ENCODE measurements at regions not wholly inside any gene's neighbourhood (a gene's known extent, or its start where the extent isn't known, plus 50 kb on each side); places are given as distances from the start of the nearest gene placed in this dataset.
"Not testable (repeated sequence)": the region's sequence is repeated elsewhere in the genome, so short reads cannot be mapped to it uniquely, and the experiment has no call there.

- DNase-seq (no peak), ATAC-seq (no peak)
- Mint-ChIP-seq H3K27ac (no peak overlapping the region), H3K36me3 (ENCODE audit: low read depth) (no peaks in the 10 kb centered on the region), H3K4me3 (no peak overlapping the region), H3K9me3 (peaks cover 12% of the 10 kb centered on the region), H3K4me1 (ENCODE audit: low read depth) (no peaks in the 10 kb centered on the region), H3K27me3 (no peaks in the 10 kb centered on the region)
- no peak for TF ChIP-seq CTCF (IDR thresholded peaks at IDR 0.05)
- intact Hi-C loops (cut with micrococcal nuclease): no loop called here
- ChIA-PET POLR2A (no interaction called here), CTCF (no interaction called here)
These were observed 825.4 kb upstream of the CDH6 start for GRCh38 chr5:30368064-30368463.

- H3K27ac Mint-ChIP-seq; POLR2A ChIA-PET; H3K4me3 Mint-ChIP-seq; ATAC-seq; DNase-seq; H3K27me3 Mint-ChIP-seq; CTCF ChIA-PET; H3K4me1 Mint-ChIP-seq (ENCODE audit: low read depth); H3K36me3 Mint-ChIP-seq (ENCODE audit: low read depth); intact Hi-C loops (cut with micrococcal nuclease): not testable (repeated sequence)
- peaks cover 23% of the 10 kb centered on the region for H3K9me3 Mint-ChIP-seq
These were observed 828.5 kb upstream of the CDH6 start for GRCh38 chr5:30365031-30365430.

- Mint-ChIP-seq H3K4me3 (no peak overlapping the region), H3K27ac (no peak overlapping the region), H3K4me1 (ENCODE audit: low read depth) (no peaks in the 10 kb centered on the region), H3K27me3 (no peaks in the 10 kb centered on the region), H3K36me3 (ENCODE audit: low read depth) (no peaks in the 10 kb centered on the region), H3K9me3 (peaks cover 11% of the 10 kb centered on the region)
- intact Hi-C loops (cut with micrococcal nuclease): no loop called here
- POLR2A ChIA-PET: no interaction called here
- CTCF ChIA-PET: no interaction called here
- TF ChIP-seq CTCF (IDR thresholded peaks at IDR 0.05): no peak
- no peak for ATAC-seq
- DNase-seq: no peak
These were observed 836.1 kb upstream of the CDH6 start for GRCh38 chr5:30357371-30357770.

GRCh38 chr5:30355675-30356074 is 837.8 kb upstream of the CDH6 start:
- ATAC-seq (no peak), DNase-seq (no peak)
- Mint-ChIP-seq H3K4me3 (no peak overlapping the region), H3K27me3 (no peaks in the 10 kb centered on the region), H3K27ac (no peak overlapping the region), H3K4me1 (ENCODE audit: low read depth) (no peaks in the 10 kb centered on the region), H3K36me3 (ENCODE audit: low read depth) (no peaks in the 10 kb centered on the region), H3K9me3 (peaks cover 4% of the 10 kb centered on the region)
- POLR2A ChIA-PET: no interaction called here
- intact Hi-C loops (cut with micrococcal nuclease): no loop called here
- TF ChIP-seq CTCF (IDR thresholded peaks at IDR 0.05): no peak
- CTCF ChIA-PET: no interaction called here

GRCh38 chr5:30347858-30348257 is 845.6 kb upstream of the CDH6 start:
- Mint-ChIP-seq H3K4me1 (ENCODE audit: low read depth) (no peaks in the 10 kb centered on the region), H3K27ac (no peak overlapping the region), H3K36me3 (ENCODE audit: low read depth) (no peaks in the 10 kb centered on the region), H3K9me3 (peaks cover 8% of the 10 kb centered on the region), H3K4me3 (no peak overlapping the region), H3K27me3 (no peaks in the 10 kb centered on the region)
- no peak for DNase-seq
- intact Hi-C loops (cut with micrococcal nuclease): no loop called here
- ATAC-seq: no peak
- ChIA-PET POLR2A (no interaction called here), CTCF (no interaction called here)
- no peak for TF ChIP-seq CTCF (IDR thresholded peaks at IDR 0.05)

GRCh38 chr5:30345539-30346345 is 847.7 kb upstream of the CDH6 start:
- H3K4me1 Mint-ChIP-seq (ENCODE audit: low read depth); H3K9me3 Mint-ChIP-seq; CTCF ChIA-PET; H3K27ac Mint-ChIP-seq; H3K27me3 Mint-ChIP-seq; ATAC-seq; DNase-seq; intact Hi-C loops (cut with micrococcal nuclease); H3K36me3 Mint-ChIP-seq (ENCODE audit: low read depth); H3K4me3 Mint-ChIP-seq; POLR2A ChIA-PET: not testable (repeated sequence)
